Suppressor macrophage treated with lipopolysaccharide for 4 hours (primary cell): ENCODE measurements at regions not wholly inside any gene's neighbourhood (a gene's known extent, or its start where the extent isn't known, plus 50 kb on each side); places are given as distances from the start of the nearest gene placed in this dataset.
A peak's percentile ranks its signal among the peaks of the same experiment; 100 is the strongest.

Experiments used
- DNase-seq: peaks from one replicate; pipeline ENCODE4 v3.0.0-alpha.2; 2020

DNA sequence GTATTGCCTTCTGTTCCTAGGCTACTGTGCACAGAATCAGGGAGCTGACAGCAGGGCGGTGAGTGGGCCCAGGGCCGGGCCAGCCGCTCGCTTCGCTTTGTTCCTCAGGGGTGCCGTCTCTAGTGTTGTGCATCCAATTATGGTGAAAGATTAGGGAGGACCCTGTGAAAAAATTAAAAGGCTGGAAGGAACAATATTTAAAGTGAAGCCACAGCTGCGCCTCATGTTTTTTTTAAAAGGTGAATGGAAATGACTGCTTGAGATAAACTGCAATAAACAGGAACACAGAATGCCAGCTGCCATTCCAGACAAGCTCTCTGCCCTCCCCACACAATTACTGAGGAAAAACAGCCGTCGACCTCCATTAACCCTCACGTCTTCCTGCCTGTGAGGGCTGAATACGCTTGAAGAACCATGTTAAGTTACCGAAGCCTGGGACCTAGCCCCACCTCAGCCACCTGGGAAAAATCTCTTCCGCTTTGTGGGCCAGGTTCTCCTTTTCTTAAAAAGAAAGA, 132.0 kb upstream of the IL12A start:
- DNase-seq: no peak

- no peak for DNase-seq
Measured at GRCh38 chr3:159857840-159858239, 130.8 kb upstream of the IL12A start.

GRCh38 chr3:159858650-159859049, 130.0 kb upstream of the IL12A start:
- no peak for DNase-seq

DNA sequence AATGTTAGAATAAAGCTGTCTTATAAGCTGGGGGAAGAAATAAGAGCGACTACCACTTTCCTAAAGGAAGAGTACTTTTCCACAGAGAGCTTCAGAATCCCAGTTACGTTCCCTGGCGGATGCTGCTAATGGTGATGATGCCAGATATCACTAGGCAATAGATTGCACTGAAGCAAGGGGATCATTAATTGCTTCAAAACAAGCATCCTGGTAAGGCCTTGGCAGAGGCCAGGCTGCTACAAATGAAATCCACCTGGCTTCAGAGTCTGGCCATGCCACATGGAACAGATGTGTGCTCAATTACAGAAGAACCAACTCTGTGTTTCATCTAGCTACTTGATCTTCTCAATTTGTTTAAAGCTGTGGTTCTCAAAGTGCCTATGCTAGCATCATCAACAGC, 129.2 kb upstream of the IL12A start:
- no peak for DNase-seq

GRCh38 chr3:159859836-159860235, 128.8 kb upstream of the IL12A start:
- no peak for DNase-seq

GRCh38 chr3:159860269-159861116, 128.1 kb upstream of the IL12A start:
- DNase-seq: no peak

DNA sequence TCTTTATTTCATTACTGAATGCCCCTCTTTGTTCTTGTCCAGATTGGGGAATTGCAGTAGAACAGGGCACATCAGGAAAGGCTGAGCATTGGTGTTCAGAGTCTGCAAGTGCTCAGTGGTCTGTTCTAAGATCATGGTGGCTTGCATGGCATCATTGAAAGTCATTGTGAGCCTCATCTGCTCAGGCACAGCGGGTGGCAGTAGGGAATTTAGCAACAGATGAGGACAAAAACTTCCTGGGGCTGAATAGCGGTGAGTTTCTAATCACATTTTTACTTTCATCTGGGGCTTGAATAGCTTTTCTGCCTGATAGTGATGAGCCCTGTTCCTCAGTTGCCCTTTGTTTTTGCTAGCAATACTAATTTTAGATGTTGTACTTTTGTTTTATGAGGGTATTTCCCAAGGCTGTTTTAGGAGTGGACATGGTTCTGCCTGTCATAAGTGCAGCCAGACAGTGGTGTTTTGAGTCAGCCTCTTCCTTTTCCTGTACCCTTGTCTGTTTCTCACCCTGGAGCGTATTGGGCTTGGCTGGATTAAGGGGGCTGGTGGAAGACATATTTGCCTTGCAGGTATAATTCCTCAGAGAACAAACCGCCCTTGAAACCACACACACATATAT, 127.2 kb upstream of the IL12A start:
- peak; percentile 32 for DNase-seq

DNA sequence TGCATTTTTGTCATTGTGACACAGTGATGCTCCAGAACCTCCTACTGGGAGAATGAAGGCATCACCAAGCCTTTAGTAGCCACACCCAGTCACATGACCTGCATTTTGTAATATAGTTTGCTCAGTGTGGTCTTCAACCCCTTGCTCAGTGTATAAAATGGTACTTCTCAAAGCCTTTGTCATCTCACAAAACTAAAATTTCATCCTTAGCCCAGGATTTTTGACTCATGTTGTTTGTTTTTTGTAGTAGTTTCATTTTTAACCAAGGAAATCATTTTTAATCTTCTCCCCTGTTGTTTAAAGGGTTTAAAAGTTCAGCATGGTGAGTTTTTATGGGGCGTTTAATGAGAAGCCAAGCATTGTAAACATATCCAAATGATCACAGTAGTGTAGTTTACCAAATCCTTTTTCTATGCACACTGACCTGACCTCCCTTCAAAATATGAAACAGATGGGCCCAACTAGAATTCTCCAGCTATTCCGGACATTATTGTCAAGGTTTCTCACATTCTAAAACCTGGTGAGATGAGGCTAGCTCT, 123.5 kb upstream of the IL12A start:
- no peak for DNase-seq

DNA sequence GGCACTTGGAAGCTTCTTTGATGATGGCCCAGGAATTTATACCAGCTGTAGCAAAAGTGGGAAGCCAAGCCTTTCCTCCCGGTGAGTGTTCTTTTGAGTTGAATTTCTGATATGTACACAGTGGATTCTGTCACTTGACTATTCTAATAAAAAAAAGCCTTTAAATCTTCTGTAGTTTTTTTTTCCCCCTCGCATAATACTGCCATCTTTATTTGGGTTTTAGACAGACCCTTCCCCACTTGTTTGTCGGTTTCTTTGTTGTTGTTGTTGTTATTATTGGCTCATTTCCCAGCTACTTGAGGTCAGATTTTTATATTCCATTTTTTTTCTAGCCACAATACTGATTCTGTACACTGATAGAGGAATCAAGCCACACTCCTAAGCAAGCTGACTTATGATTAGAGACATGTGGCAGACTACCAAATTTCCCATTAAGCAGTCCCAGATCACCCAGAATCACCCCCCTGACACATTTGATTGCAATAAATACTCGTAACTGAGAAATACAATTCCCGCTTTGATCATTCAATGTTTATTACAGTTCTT, 122.4 kb upstream of the IL12A start:
- no peak for DNase-seq

DNA sequence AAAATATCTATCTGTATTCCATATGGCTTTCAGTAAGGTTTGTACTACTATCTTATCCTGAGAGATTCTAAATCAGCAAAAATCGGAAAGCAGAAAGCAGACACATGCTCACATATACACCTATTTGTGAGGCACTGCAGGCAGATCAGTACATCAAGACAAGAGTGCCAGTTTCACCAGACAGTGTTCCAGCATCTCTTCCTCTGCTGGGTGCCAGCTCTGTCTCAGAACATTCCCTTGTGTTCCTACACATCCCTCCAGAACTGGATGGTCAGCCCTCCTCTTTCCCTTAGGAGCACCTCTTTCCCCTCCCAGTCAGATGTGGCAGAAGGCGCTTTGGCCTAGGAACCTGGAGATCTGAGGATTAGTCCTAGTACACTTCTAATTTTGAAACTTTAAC, 121.3 kb upstream of the IL12A start:
- no peak for DNase-seq

DNA sequence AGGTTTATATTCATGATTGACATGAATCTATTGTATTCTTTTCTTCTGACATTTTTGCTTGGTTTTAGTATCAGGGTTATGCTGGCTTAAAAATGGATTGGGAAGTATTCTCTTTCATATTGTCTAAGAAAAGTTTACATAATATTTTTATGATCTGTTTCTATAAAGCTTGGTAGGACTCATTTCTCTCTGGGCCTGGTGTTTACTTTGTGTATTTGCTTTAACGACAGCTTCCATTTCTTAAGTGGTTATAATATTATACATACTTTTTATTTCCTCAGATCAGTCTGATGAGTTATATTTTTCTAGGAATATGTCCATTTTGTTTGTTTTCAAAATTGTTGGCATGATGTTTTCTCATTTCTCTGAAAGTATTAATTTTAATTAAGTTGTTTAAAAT, 117.9 kb upstream of the IL12A start:
- DNase-seq: no peak

- DNase-seq: peak; percentile 70
Measured at GRCh38 chr3:159872374-159873109, 116.1 kb upstream of the IL12A start.

- no peak for DNase-seq
Measured at GRCh38 chr3:159875116-159875515, 113.5 kb upstream of the IL12A start.

DNA sequence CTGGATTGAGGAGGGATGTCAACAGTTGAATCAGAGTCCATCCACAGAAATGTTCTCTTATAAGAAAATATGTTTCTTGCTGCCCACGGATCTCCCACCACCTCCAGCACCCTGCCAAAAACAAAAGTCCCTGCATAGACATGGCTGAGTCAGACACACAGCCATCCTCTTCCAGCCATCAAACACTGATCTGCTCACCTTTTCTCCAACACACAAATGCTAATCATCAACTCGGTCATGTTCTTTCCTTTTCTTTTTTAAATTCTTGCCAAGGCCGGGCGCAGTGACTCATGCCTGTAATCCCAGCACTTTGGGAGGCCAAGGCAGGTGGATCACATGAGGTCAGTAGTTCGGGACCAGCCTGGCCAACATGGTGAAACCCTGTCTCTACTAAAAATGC, 110.7 kb upstream of the IL12A start:
- no peak for DNase-seq

GRCh38 chr3:159879146-159879545, 109.5 kb upstream of the IL12A start:
- peak; percentile 43 for DNase-seq

DNA sequence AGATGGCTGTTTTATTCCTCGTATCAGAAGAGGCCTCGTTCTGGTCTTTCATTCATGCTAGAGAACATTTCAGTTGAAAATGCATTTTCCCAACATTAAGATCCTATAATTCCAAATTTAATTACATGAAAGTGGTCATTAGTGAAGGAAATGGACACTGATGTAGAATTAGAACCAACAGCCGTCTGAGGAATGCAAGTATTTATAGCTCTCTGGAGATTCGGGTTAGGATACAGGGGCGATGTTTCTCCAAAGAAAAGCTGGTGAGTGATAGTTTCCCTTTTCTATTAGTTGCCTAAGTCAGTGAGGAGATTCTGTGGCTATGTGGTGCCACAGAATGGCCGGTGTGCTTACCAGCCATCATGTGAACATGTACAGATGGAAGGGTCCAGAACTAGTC, 109.0 kb upstream of the IL12A start:
- no peak for DNase-seq

- DNase-seq: no peak
Measured at GRCh38 chr3:159881208-159881607, 107.4 kb upstream of the IL12A start.

GRCh38 chr3:159881828-159882309, 106.8 kb upstream of the IL12A start:
- no peak for DNase-seq

- DNase-seq: no peak
Measured at GRCh38 chr3:159882367-159882766, 106.3 kb upstream of the IL12A start.

DNA sequence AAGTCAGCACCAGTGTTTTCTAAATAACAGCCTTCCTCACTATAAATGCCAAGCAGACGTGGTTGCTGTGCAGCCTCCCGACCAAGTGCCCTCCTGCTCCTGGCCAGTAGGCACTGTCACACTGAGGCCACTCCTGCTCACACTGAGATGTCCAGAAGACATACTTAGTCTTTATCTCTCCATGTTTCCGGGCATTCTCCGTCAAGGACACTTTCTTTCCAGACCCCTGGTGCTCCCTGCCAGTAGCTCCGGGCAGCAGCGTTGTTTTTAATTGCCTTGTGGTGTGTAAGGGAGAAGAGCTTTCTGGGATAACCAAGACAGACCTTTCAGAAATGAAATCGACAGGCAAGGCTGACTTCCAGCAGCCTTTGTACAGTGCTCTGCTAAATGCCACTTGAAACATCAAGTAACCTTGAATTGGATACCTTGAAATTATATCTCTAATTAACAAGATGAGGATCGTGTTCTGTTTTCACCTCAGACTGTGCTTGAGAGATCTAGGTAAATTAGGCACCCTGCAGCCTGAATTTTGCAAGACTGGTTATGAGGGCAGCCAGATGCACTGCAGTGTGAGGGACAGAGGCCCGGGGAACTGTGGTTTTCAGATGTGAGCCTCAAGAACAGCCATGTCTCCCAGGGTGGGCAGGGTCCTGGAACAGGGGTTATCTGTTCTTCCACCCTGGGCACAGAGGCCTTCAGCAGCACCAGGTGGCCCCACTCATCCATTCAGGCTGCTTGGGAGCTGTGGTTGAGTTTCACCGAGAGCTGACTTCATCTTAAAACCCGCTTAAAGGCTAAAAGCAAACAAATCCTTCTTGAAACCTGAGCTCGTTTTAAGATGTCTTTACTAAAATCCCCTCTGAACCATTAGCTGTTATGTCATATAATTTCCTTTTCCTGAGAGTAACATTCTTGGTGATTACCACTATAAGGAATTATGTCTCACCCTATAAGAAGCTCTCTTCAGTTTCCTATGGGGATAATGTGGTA, 105.5 kb upstream of the IL12A start:
- no peak for DNase-seq

GRCh38 chr3:159884661-159885402, 103.8 kb upstream of the IL12A start:
- peak; percentile 71 for DNase-seq
